22Rv1 (cell line): ENCODE measurements at regions not wholly inside any gene's neighbourhood (a gene's known extent, or its start where the extent isn't known, plus 50 kb on each side); places are given as distances from the start of the nearest gene placed in this dataset.

Experiments
- H3K27ac ChIP-seq: fragments of 450-650 bp; 2 replicates; pipeline ENCODE4 v1.5.1; 2017
- ZFX ChIP-seq: fragments of 450-650 bp; IDR thresholded peaks from 2 replicates; pipeline ENCODE4 v1.6.1; 2017; ENCODE audit warnings: antibody characterized with exemption, borderline replicate concordance
- TF ChIP-seq, protein P1 (sequence below): fragments of 450-650 bp; IDR thresholded peaks from 2 replicates; pipeline ENCODE4 v1.5.1; 2017; ENCODE audit warnings: mild to moderate bottlenecking

DNA sequence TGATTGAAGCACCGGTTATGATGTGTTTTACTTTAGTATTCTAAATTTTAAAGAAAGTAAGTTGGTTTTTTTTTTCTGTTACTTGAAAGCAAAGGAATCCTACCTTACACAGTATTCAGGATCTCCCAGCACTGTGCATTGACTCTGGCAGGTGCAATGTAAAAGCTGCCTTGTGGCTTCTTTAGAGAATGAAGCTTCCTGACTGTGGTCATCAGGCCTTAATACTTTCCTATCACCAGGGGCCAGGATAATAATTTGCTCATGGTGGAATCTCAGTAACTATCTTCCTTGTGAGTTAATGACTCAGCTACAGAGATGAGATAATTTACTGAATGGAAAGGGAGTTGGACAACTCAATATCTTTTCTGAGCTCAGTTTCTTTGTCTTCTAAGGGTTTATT lies 435.5 kb upstream of the ZNF608 start:
- H3K27ac ChIP-seq, result no peak overlapping the region
- no peak for TF ChIP-seq ZFX
- TF ChIP-seq, protein P1, sequence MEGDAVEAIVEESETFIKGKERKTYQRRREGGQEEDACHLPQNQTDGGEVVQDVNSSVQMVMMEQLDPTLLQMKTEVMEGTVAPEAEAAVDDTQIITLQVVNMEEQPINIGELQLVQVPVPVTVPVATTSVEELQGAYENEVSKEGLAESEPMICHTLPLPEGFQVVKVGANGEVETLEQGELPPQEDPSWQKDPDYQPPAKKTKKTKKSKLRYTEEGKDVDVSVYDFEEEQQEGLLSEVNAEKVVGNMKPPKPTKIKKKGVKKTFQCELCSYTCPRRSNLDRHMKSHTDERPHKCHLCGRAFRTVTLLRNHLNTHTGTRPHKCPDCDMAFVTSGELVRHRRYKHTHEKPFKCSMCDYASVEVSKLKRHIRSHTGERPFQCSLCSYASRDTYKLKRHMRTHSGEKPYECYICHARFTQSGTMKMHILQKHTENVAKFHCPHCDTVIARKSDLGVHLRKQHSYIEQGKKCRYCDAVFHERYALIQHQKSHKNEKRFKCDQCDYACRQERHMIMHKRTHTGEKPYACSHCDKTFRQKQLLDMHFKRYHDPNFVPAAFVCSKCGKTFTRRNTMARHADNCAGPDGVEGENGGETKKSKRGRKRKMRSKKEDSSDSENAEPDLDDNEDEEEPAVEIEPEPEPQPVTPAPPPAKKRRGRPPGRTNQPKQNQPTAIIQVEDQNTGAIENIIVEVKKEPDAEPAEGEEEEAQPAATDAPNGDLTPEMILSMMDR, result no peak

DNA sequence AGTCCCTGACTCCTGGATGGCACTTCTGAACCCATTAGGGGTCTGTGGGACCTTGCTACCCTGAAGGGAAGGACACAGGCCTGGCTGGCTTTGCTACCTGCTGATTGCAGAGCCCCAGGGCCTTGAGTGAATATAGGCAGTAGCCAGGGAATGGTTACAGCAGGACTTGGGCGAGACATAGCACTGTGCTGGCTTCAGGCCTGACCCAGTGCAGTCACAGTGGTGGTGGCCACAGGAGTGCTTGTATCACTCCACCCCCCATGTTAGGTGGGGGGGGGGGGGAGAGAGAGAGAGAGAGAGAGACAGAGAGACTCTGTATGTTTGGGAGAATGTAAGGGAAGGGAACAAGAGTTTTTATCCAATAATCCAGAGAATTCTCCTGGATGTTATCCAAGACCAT lies 439.3 kb upstream of the ZNF608 start:
- no peak for TF ChIP-seq ZFX
- TF ChIP-seq, protein P1, result no peak
- no peak overlapping the region for H3K27ac ChIP-seq

DNA sequence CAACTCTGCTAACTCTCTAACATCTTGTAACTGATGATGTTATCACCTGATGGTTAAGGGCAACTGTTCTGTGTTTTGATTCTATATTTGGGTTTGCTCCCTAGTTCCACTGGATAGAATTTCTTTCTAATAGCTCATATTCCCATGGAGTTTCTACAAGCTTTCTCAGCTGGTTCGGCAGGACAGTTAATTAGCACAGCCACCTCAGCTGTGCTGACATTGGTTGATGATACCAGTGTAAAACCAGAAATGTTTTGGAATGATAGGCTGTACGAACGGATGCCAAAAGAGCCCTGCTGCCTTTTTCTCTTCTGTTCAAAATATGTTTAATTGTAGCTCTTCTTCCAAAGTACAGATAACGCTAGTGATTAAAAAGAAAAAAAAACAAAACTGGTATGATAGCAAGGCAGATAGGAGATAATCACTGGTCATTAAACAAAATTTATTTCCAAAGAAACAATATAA lies 440.5 kb upstream of the ZNF608 start:
- H3K27ac ChIP-seq, result no peak overlapping the region
- TF ChIP-seq, protein P1, result no peak
- TF ChIP-seq ZFX, result no peak

DNA sequence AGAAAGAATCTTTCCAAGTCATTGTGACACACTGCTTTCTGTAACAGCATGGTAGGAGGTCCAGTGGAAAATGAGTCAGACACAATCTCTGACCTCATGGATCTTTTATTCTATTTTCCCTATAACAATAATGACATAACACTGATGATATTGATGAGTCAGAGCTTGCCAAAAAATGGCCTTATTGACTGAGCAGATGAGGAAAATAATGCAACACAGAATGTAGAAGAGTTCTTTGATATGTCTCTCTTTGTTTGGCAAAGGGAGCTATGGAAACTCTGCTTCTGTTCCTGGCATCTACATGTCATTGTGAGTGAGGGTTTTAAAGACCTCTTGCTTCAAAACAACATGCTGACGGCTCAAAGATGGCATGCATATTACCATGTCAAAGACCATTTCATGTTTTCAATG lies 443.1 kb upstream of the ZNF608 start:
- no peak overlapping the region for H3K27ac ChIP-seq
- no peak for TF ChIP-seq ZFX
- TF ChIP-seq, protein P1, result no peak

- peak overlapping the region; percentile 69 for H3K27ac ChIP-seq
- no peak for TF ChIP-seq ZFX
- TF ChIP-seq, protein P1, result no peak
These were observed 444.0 kb upstream of the ZNF608 start for GRCh38 chr5:125190232-125191087.

- TF ChIP-seq ZFX, result no peak
- TF ChIP-seq, protein P1, result no peak
- no peak overlapping the region for H3K27ac ChIP-seq
These were observed 448.4 kb upstream of the ZNF608 start for GRCh38 chr5:125194883-125195282.

- TF ChIP-seq, protein P1, result no peak
- no peak for TF ChIP-seq ZFX
- H3K27ac ChIP-seq, result peak overlapping the region; percentile 71
These were observed 450.2 kb upstream of the ZNF608 start for GRCh38 chr5:125196481-125197111.
